ENCODE measurements at regions not wholly inside any gene's neighbourhood (a gene's known extent, or its start where the extent isn't known, plus 50 kb on each side); places are given as distances from the start of the nearest gene placed in this dataset.

GRCh38 chr2:226529556-226529955 lies 270.1 kb downstream of the IRS1 start:
- DNase-seq (ENCODE audit: low read depth) = no peak

DNA sequence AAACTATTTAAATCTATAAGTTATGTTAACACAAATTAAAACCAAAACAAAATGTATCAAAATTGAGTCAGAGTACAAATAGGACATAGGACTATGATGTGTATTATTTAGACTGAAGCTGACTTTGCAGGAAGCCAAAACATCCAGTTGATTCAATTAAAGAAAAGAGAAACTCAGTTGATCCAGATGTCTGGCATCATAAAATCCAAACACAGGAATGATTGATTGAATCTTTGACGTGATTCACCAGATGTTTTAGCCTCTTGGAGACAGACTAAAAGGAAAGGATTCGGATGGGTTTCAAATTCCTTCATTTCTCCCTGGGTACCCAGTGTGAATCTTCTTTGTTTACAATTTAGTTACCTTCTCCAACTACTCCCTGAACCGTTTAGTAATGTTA lies 272.9 kb downstream of the IRS1 start:
- DNase-seq (ENCODE audit: low read depth) = no peak

- peak; percentile 83 for DNase-seq (ENCODE audit: low read depth)
These were observed 275.2 kb downstream of the IRS1 start for GRCh38 chr2:226524381-226524843.

DNA sequence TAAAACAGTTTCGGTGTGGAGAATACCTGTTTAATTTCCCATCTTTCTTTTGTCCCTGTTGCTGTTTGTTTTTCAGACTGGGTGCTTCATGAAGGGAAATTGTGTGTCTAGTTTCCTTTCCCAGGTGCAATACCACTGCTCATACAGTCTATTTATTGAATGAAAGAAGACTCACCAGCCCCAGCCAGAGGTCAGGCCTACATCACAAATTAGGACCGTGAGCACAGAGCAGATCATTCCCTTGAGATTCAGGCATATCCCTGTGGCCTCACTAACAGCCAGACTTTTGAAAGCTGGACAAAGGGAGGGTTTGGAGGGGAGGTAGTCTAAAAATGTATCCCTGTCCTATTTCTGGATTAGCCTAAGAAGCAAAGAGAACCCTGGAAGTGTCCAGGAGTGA lies 278.9 kb downstream of the IRS1 start:
- DNase-seq (ENCODE audit: low read depth) = no peak

DNA sequence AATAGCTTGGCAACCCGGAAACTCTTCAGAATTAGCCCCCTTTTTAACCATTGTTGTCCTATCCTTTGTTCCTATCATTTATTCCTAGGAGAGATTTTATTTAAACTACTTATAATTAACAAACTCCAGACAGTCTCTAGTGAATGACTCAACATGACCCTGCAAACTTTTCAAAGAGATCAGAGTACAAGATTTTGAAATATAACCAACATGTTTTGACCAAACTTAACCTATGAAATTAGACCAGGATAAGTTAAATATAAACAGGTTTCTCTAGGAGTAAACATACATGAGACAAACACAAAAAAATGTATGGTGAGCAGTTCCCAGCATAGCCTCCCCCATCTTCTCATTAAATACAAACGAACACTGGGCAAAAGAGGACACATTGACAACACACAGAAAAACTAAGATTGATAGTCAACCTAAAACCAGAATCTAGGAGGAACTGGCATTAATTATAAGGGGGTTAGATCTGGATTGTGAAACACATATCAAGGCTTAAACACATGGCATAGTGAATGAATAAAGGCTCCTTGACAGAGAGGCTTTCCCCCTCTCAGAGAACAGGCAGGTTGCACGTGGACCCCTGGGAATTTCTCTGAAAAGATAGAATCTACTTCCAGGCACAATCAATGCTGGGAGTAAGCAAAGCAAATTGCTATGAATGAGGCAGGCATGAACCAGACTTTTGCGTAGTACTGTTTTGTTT lies 284.1 kb downstream of the IRS1 start:
- DNase-seq (ENCODE audit: low read depth) = peak; percentile 60

GRCh38 chr2:226514895-226515294 lies 284.7 kb downstream of the IRS1 start:
- DNase-seq (ENCODE audit: low read depth) = peak; percentile 65

GRCh38 chr2:226511311-226511710 lies 288.3 kb downstream of the IRS1 start:
- DNase-seq (ENCODE audit: low read depth) = no peak

- DNase-seq (ENCODE audit: low read depth) = no peak
These were observed 290.9 kb downstream of the IRS1 start for GRCh38 chr2:226508683-226509082.

DNA sequence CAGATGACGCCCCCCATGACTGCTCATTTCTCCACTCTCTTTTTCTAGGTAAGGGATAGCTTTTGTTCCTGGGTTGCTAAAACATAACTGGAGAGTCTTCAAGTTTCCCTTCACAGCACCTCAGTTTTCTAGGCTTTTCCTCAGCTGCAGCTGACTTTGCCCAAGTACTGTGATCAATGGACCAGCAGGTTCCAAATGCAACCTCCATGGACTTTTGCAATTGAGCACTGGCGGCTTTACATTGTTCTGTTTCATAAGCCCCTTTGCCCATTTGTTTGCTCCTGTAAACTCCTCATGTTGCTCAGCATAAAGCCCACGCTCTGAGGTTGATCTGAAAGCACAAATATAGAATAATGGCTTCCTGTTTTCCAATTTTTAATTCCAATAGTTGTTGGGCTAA lies 291.6 kb downstream of the IRS1 start:
- no peak for DNase-seq (ENCODE audit: low read depth)

DNA sequence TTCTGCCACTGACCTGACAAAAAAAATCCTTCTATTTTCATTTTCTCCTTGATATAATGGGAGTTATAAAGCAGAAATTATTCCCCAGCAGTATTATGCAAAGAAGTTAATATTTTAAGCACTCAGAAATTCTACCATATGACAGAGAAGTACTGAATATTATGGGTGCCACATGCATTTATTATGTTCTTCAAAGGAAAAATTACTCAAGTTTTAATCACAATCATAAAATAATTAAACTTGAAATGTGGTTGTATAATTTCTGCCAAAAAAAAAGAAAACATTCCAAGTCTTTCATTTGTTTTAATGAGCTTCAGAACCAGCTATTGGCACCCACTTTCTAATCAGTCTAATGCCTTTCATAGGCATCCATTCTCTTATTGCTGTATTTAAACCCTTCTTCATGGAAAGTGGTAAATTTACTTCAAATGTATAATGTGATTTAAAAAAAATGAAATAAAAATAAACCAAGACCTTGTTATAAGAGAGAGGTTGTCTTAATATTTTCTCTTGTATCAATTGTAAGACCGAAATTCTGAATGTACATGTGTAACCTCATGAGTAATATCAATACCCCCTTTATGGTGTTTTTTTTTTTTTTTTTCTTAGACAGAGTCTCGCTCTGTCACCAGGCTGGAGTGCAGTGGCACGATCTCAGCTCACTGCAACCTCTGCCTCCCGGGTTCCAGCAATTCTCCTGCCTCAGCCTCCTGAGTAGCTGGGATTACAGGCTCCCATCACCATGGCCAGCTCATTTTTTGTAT lies 302.3 kb downstream of the IRS1 start:
- no peak for DNase-seq (ENCODE audit: low read depth)

- DNase-seq (ENCODE audit: low read depth) = no peak
These were observed 303.4 kb downstream of the IRS1 start for GRCh38 chr2:226496273-226496550.

DNA sequence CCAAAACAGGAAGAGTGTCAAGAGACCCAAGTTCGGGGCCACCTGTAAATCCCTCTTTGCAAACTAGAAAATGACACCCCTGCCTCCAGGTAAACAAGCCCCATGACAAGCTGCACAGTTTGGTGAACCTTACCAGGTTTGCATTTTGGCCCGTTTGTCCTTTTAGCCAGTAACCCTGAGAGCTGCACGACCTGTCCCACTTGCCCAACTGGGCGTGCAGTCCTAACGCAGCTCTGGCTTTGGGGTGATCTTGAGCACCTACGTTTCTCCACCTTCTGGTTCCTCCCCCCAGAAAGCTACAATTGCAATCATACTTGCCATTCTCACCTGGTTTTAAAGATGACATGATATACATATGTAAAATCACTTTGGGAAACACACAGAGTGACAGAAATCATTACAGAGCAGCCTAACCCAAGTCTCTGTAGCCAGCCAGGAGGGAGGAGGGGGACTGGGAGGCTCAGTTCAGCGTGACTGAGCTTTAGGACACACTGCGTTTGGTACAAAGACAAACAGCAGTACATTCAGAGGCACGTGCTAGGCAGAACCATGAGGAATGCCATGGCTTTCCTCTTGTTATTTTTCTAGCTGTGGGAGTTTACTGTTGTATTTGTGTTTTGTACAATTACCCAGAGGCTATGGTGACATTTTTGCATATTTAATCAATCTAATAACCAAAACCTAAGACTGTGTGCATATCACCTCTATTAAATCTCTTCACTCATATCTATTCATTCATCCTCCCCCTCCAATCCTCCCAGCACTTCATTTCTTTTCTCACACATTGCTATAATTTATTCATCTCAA lies 304.0 kb downstream of the IRS1 start:
- DNase-seq (ENCODE audit: low read depth) = no peak

DNA sequence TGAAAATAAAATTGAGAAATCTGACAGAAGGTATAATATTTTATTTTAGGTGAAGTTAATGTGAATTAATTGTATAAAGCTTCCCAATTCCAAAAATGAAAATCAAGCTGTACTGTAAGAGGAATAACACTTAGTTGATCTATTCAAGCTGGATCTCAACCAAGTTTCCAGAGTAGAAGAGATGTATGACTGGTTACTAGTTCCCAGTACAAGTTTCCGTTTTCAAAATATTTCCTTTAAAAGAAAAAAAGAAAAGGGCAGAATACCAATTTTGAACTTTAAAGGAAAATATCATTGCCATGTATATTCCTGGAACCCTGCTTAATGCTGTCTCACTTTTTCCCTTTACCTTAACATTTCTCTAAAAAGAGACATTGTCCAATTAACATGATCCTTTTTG lies 308.5 kb downstream of the IRS1 start:
- DNase-seq (ENCODE audit: low read depth) = no peak

DNA sequence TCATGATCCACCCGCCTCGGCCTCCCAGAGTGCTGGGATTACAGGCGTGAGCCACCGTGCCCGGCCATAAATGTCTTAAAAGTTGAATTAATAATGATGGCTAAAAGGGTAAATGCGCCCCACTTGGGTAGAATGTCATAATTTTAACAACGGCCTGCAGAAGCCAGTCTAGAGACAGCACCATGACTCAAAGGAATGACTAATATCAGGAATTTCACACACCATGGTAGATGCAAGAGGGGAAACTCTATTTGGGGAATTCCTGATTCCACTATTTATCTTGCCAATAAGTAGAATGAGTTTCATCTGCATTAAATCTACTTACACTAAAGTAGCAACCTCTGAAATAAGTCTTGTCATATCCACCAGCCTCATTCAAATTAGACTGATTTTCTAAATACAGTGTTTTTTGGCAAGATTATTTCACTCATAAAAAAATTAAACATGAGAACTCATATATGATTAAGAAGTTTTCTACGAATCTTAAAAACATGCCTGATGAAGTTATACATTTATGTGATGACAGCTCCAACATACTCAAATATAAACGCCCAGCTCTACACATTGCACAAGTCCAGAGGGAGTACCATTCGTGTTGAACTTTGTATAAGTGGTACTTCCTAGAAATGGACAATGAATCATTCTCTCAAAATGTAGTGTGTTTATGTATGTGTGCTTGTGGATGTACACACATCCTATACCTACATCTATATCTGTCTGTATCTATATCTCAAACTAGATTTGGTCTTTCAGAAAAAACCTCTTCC lies 309.7 kb downstream of the IRS1 start:
- peak; percentile 83 for DNase-seq (ENCODE audit: low read depth)

DNA sequence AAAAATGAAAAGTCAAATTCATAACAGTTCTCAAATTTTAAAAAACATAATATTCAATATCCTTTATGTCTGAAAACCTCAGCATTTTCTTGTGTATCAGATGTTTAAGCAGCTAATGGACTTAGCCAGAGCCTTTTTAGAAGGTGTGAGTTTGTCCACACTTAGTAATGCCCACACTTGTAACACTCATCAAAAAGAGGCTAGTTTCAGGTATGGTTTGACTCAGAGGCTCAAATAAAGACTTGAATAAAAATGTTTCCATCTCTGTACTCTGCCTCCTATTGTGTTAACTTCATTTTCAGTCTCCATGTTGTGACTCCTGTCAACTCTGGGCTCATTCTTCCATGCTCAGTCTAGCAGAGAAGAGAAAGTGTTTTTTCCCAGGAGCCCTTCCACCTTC lies 311.6 kb downstream of the IRS1 start:
- no peak for DNase-seq (ENCODE audit: low read depth)

- peak; percentile 53 for DNase-seq (ENCODE audit: low read depth)
These were observed 312.0 kb downstream of the IRS1 start for GRCh38 chr2:226487573-226487972.

- peak; percentile 74 for DNase-seq (ENCODE audit: low read depth)
These were observed 315.6 kb downstream of the IRS1 start for GRCh38 chr2:226483745-226484619.

DNA sequence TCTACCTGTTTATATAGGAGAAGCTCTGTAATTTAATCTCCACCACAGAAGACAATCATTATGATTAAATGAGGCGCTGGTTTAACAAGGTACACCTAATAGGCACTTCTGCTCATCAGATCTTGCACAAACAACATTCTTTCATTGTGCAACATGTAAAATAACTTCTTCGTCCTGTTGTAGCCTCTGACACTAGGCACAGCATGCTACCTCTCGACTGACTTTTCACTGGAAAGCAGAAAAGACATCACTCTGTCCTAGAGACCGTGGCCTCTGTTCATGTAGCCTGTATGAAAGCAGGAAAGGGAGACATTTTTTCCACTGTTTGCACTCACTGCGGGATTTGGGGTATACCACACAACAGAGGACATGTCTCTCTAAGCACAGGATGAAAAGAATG lies 316.5 kb downstream of the IRS1 start:
- no peak for DNase-seq (ENCODE audit: low read depth)

DNA sequence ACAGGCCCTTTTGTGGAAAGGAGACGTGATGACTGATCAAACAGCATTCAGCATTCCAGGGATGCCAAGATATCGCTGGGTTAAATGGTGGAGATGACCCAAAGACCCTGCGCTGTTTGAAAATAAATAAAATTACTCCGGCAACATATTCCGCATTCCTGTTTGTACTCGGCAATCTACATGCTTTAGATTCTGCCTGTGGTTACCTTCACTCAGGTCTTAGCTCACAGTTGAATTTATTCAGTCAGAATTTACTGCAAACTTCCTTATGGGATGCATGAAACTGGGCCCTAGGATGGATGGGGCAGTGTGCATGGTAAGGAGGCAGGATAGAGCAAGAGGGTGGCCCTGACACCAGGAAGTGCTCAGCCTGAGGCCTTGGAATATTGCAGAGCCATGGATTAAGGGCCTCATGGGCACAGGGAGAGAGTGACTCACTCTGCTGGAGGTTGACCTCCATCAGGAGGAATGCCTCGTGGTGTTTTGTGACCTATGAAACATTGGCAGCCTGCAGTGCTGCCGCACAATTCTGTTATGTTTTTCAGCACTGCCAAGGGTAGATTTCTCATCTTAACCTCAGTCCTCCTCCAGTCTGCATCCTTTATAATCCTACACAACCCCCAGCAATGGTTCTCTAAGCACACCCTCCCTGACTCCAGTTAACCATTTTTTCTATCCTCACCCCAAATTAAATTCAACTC lies 321.4 kb downstream of the IRS1 start:
- peak; percentile 95 for DNase-seq (ENCODE audit: low read depth)
